HL-60 (cell line): ENCODE measurements at regions not wholly inside any gene's neighbourhood (a gene's known extent, or its start where the extent isn't known, plus 50 kb on each side); places are given as distances from the start of the nearest gene placed in this dataset.

Experiments
- DNase-seq, 2 experiments: peaks; one replicate each; pipeline ENCODE4 v3.0.0-alpha.2; 2010 to 2020; ENCODE audit warnings: low read depth in 1 of 2, low spot score in 1 of 2
- H3K27ac ChIP-seq: fragments of 250-450 bp; sonication (Bioruptor Pico); replicated peaks from 2 replicates; pipeline ENCODE4 v1.5.1; 2020; ENCODE audit warnings: mild to moderate bottlenecking, moderate library complexity
- H3K27me3 ChIP-seq: fragments of 250-450 bp; sonication (Bioruptor Pico); 2 replicates; pipeline ENCODE4 v1.5.1; 2021; ENCODE audit warnings: mild to moderate bottlenecking, moderate library complexity; ENCODE audit not compliant: insufficient read depth, poor library complexity, severe bottlenecking
- H3K4me3 ChIP-seq: replicated peaks from 2 replicates; pipeline ENCODE4 v1.5.1; 2011; ENCODE audit warnings: mild to moderate bottlenecking, control low read depth, low read length; ENCODE audit not compliant: insufficient read depth
- CTCF ChIP-seq: IDR thresholded peaks from one replicate; pipeline ENCODE4 v1.5.1; 2011; ENCODE audit warnings: low read length, control low read depth, inconsistent platforms; ENCODE audit not compliant: insufficient read depth
- GABPA ChIP-seq: IDR thresholded peaks from 2 replicates; pipeline ENCODE4 v1.6.1; 2012; ENCODE audit warnings: low read depth
- POLR2AphosphoS5 ChIP-seq: IDR thresholded peaks from 2 replicates; pipeline ENCODE4 v1.6.1; 2012; ENCODE audit warnings: low read depth
- REST ChIP-seq: IDR thresholded peaks from 2 replicates; pipeline ENCODE4 v1.6.1; 2012; ENCODE audit warnings: low read depth; ENCODE audit not compliant: insufficient replicate concordance
- SPI1 ChIP-seq: IDR thresholded peaks from 2 replicates; pipeline ENCODE4 v1.6.1; 2012; ENCODE audit warnings: low read depth, mild to moderate bottlenecking, borderline replicate concordance

- no peak for DNase-seq
- Histone ChIP-seq H3K27me3 (peaks cover 2% of the 10 kb centered on the region), H3K4me3 (no peak overlapping the region), H3K27ac (no peak overlapping the region)
- TF ChIP-seq POLR2AphosphoS5 (no peak), SPI1 (no peak), GABPA (no peak), REST (no peak), CTCF (no peak)
These were observed 202.8 kb upstream of the IRS2 start for GRCh38 chr13:109989155-109989554.

- no peak overlapping the region for H3K4me3 ChIP-seq
- TF ChIP-seq POLR2AphosphoS5 (no peak), REST (no peak), CTCF (no peak), SPI1 (no peak), GABPA (no peak)
- no peak for DNase-seq
- H3K27ac ChIP-seq = no peak overlapping the region
- peaks cover 2% of the 10 kb centered on the region for H3K27me3 ChIP-seq
These were observed 200.5 kb upstream of the IRS2 start for GRCh38 chr13:109986851-109987250.

GRCh38 chr13:109985871-109986450 is 199.6 kb upstream of the IRS2 start:
- no peak for DNase-seq
- TF ChIP-seq CTCF (no peak), REST (no peak)
- Histone ChIP-seq H3K4me3 (no peak overlapping the region), H3K27me3 (peaks cover under 1% of the 10 kb centered on the region), H3K27ac (no peak overlapping the region)
